NCI-H1417 (cell line): ENCODE measurements at regions not wholly inside any gene's neighbourhood (a gene's known extent, or its start where the extent isn't known, plus 50 kb on each side); places are given as distances from the start of the nearest gene placed in this dataset.
A peak's percentile ranks its signal among the peaks of the same experiment; 100 is the strongest.
"Not testable (repeated sequence)": the region's sequence is repeated elsewhere in the genome, so short reads cannot be mapped to it uniquely, and the experiment has no call there.

Source experiments
- DNase-seq, 3 experiments: peaks; one replicate each; lab custom pipeline; 2025; lab: John Stamatoyannopoulos, UW

- no peak for DNase-seq
Observed at GRCh38 chr2:225254363-225254762, 145.1 kb upstream of the NYAP2 start.

GRCh38 chr2:225244933-225245332, 154.6 kb upstream of the NYAP2 start:
- DNase-seq = no peak

GRCh38 chr2:225236769-225237323, 162.7 kb upstream of the NYAP2 start:
- DNase-seq = no peak

GRCh38 chr2:225233234-225233633, 166.3 kb upstream of the NYAP2 start:
- no peak for DNase-seq

- DNase-seq = no peak
Observed at GRCh38 chr2:225231900-225232299, 167.6 kb upstream of the NYAP2 start.

GRCh38 chr2:225229346-225229745, 170.2 kb upstream of the NYAP2 start:
- DNase-seq = not testable (repeated sequence)

- no peak for DNase-seq
Observed at GRCh38 chr2:225226441-225226840, 173.1 kb upstream of the NYAP2 start.

- no peak for DNase-seq
Observed at GRCh38 chr2:225223301-225223700, 176.2 kb upstream of the NYAP2 start.

GRCh38 chr2:225207471-225207870, 165.2 kb upstream of the DOCK10 start:
- DNase-seq = peak in 1 of 3 experiments; percentile 31

GRCh38 chr2:225207043-225207442, 164.8 kb upstream of the DOCK10 start:
- peak in 1 of 3 experiments; percentile 31 for DNase-seq

- DNase-seq = no peak
Observed at GRCh38 chr2:225196579-225196978, 154.3 kb upstream of the DOCK10 start.

- DNase-seq = no peak
Observed at GRCh38 chr2:225192869-225193268, 150.6 kb upstream of the DOCK10 start.

- DNase-seq = no peak
Observed at GRCh38 chr2:225190987-225191386, 148.7 kb upstream of the DOCK10 start.

- no peak for DNase-seq
Observed at GRCh38 chr2:225184948-225185347, 142.7 kb upstream of the DOCK10 start.

GRCh38 chr2:225182126-225182525, 139.9 kb upstream of the DOCK10 start:
- DNase-seq = no peak

GRCh38 chr2:225177098-225177497, 134.8 kb upstream of the DOCK10 start:
- DNase-seq = no peak

GRCh38 chr2:225173909-225174308, 131.6 kb upstream of the DOCK10 start:
- peak; percentile 40 to 79 (median 79) for DNase-seq

- peak in 2 of 3 experiments; percentile 13 to 14 for DNase-seq
Observed at GRCh38 chr2:225171350-225171749, 129.1 kb upstream of the DOCK10 start.

- no peak for DNase-seq
Observed at GRCh38 chr2:225170162-225170561, 127.9 kb upstream of the DOCK10 start.

GRCh38 chr2:225169396-225169795, 127.1 kb upstream of the DOCK10 start:
- DNase-seq = no peak

- no peak for DNase-seq
Observed at GRCh38 chr2:225165052-225165451, 122.8 kb upstream of the DOCK10 start.

- DNase-seq = no peak
Observed at GRCh38 chr2:225164401-225165050, 122.3 kb upstream of the DOCK10 start.

GRCh38 chr2:225158360-225158759, 116.1 kb upstream of the DOCK10 start:
- no peak for DNase-seq

- DNase-seq = peak in 1 of 3 experiments; percentile 56
Observed at GRCh38 chr2:225156853-225157451, 114.7 kb upstream of the DOCK10 start.
